ENCODE measurements at regions not wholly inside any gene's neighbourhood (a gene's known extent, or its start where the extent isn't known, plus 50 kb on each side); places are given as distances from the start of the nearest gene placed in this dataset.

- TF ChIP-seq POLR2AphosphoS5 (IDR thresholded peaks at IDR 0.05) (no peak), CTCF (IDR thresholded peaks at IDR 0.05 in 8 of 11, conservative IDR thresholded peaks at IDR 0.05 in 3 of 11) (no peak), POLR2A (IDR thresholded peaks at IDR 0.05) (no peak)
These were observed 118.3 kb upstream of the SHH start for GRCh38 chr7:155930527-155930926.
